RKO (cell line): ENCODE measurements at regions not wholly inside any gene's neighbourhood (a gene's known extent, or its start where the extent isn't known, plus 50 kb on each side); places are given as distances from the start of the nearest gene placed in this dataset.
"Not testable (repeated sequence)": the region's sequence is repeated elsewhere in the genome, so short reads cannot be mapped to it uniquely, and the experiment has no call there.

ENCODE experiments used
- DNase-seq: peaks from one replicate; pipeline ENCODE4 v3.0.0-alpha.2; 2016; ENCODE audit warnings: low spot score

GRCh38 chr14:97148021-97148420 is 350.8 kb downstream of the VRK1 start:
- not testable (repeated sequence) for DNase-seq

- DNase-seq, result no peak
These were observed 352.6 kb downstream of the VRK1 start for GRCh38 chr14:97149775-97150174.

- no peak for DNase-seq
These were observed 356.3 kb downstream of the VRK1 start for GRCh38 chr14:97153527-97153926.

- DNase-seq, result no peak
These were observed 358.1 kb downstream of the VRK1 start for GRCh38 chr14:97155320-97155719.

GRCh38 chr14:97155814-97156213 is 358.6 kb downstream of the VRK1 start:
- no peak for DNase-seq

- DNase-seq, result no peak
These were observed 359.5 kb downstream of the VRK1 start for GRCh38 chr14:97156705-97157104.

GRCh38 chr14:97158102-97158501 is 360.9 kb downstream of the VRK1 start:
- DNase-seq, result no peak

- no peak for DNase-seq
These were observed 361.9 kb downstream of the VRK1 start for GRCh38 chr14:97159124-97159523.

- no peak for DNase-seq
These were observed 365.4 kb downstream of the VRK1 start for GRCh38 chr14:97162621-97163020.

GRCh38 chr14:97164021-97164420 is 366.8 kb downstream of the VRK1 start:
- no peak for DNase-seq

- DNase-seq, result peak; percentile 36
These were observed 369.3 kb downstream of the VRK1 start for GRCh38 chr14:97166497-97166896.

- not testable (repeated sequence) for DNase-seq
These were observed 370.4 kb downstream of the VRK1 start for GRCh38 chr14:97167577-97167976.

- DNase-seq, result no peak
These were observed 375.5 kb downstream of the VRK1 start for GRCh38 chr14:97172644-97173043.

GRCh38 chr14:97177016-97177415 is 379.8 kb downstream of the VRK1 start:
- DNase-seq, result peak; percentile 52

- no peak for DNase-seq
These were observed 380.5 kb downstream of the VRK1 start for GRCh38 chr14:97177635-97178034.

GRCh38 chr14:97178781-97179180 is 381.6 kb downstream of the VRK1 start:
- DNase-seq, result peak; percentile 8

- DNase-seq, result no peak
These were observed 382.4 kb downstream of the VRK1 start for GRCh38 chr14:97179573-97179972.

- DNase-seq, result peak; percentile 89
These were observed 383.4 kb downstream of the VRK1 start for GRCh38 chr14:97180304-97181200.

- no peak for DNase-seq
These were observed 388.0 kb downstream of the VRK1 start for GRCh38 chr14:97185186-97185585.

- DNase-seq, result no peak
These were observed 390.7 kb downstream of the VRK1 start for GRCh38 chr14:97187916-97188315.

GRCh38 chr14:97196336-97196735 is 399.2 kb downstream of the VRK1 start:
- no peak for DNase-seq

GRCh38 chr14:97198813-97199212 is 401.6 kb downstream of the VRK1 start:
- no peak for DNase-seq

- DNase-seq, result no peak
These were observed 403.1 kb downstream of the VRK1 start for GRCh38 chr14:97200245-97200644.

GRCh38 chr14:97206916-97207315 is 409.7 kb downstream of the VRK1 start:
- DNase-seq, result no peak
